Activated CD4-positive, alpha-beta T cell treated with anti-CD3 and anti-CD28 coated beads for 1 hour (primary cell): ENCODE measurements at regions not wholly inside any gene's neighbourhood (a gene's known extent, or its start where the extent isn't known, plus 50 kb on each side); places are given as distances from the start of the nearest gene placed in this dataset.

Experiments
- DNase-seq: peaks from one replicate; pipeline ENCODE4 v3.0.0-alpha.2; 2020

DNA sequence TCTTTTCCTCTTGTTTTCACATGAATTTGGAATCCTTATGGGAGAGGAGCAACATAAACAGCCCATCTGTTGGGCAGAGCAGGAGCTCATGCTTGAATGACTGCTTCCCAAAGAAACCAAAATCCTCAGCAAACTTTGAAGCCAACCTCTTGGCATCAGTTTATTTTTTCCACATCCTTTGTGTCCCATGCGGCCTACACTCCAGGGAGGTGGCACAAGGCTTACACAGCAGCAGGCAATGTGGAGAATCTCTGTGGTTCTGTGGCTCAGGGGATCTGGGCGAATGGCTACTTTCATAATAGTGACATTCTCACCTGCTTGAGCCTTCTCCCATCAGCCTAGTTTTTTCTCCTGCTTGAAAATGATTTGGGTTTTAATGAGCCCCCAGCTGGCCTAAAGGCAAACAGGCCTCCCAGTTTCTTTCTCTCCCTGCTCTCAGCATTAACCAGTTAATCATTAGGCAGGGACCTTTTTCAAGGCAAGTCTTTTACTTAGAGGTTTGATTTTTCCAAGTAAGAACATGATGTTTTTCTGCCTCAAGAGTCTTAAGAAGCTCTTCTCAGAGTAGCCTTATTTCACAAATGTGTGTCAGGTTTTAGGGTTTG is 370.3 kb downstream of the ARHGEF28 start:
- DNase-seq, result no peak

- DNase-seq, result no peak
These were observed 369.0 kb downstream of the ARHGEF28 start for GRCh38 chr5:73994963-73995362.
